Limb (tissue), 2 donors: ENCODE measurements at regions not wholly inside any gene's neighbourhood (a gene's known extent, or its start where the extent isn't known, plus 50 kb on each side); places are given as distances from the start of the nearest gene placed in this dataset.

Source experiments
- DNase-seq, 2 donors: peaks; one replicate each; pipeline ENCODE4 v3.0.0-alpha.2; 2016; ENCODE audit errors: extremely low spot score in 2 of 2

DNA sequence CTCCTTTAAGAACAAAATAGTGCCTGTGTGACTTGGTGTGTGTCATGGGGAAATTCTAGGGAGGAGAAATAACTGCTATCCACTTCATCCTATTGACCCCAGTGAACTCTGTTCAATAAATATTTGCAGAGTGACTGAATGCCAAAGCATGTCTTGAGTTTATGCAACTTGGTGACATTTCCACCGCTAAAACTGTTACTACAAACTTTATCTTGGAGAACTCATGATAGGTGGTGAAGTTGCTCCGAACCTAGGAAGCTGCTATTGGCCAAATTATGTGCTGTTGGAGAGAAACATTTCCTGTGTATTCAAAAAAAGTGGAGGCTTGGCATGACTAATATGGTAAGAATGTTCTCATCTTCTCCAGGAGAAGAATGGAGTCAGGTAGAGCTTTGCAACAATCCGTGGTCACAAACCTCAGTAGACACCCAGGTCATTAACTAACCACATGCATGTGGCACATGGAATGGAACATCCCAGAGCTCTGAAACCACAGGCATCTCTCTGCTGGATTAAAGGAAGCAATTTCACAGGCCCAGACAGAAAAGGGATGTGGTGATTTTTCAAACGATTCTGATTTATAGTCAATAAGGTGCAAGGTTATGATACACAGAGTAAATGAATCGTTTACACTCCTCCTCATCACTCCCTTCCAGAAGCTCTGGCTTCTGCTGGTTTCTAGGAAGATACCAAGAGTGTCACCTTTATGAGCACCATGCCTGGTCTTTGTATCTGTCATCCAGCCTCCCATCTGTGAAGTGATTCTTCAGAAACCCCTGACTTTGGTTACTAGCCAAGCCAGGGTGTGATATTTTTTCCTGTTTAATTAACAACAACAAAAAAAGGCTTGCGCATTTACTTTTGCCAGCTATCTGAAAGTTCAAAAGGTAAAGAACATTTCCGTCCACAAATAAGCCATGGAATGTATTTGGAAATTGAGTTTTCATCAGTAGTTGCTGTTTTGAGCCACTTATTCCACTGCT lies 361.1 kb downstream of the TGFB2 start:
- no peak for DNase-seq

DNA sequence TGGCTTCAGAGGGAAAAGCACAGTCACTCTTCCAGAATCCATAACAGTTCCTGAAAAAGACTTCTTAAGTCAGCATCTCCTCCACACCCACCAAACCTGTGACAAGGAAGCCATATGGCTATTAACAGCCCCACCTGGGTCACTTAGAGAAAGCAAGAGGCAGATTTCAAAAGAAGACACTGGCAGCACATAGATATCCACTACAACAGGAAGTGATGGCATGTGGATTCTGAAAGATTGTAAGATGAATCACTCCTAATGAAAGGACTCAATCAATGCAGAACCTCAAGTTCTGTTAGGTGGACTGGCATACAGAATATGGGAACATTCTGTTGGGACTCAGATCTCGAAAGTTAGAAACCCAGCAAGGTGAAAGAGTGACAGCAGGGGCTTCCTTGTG lies 365.9 kb downstream of the TGFB2 start:
- no peak for DNase-seq

DNA sequence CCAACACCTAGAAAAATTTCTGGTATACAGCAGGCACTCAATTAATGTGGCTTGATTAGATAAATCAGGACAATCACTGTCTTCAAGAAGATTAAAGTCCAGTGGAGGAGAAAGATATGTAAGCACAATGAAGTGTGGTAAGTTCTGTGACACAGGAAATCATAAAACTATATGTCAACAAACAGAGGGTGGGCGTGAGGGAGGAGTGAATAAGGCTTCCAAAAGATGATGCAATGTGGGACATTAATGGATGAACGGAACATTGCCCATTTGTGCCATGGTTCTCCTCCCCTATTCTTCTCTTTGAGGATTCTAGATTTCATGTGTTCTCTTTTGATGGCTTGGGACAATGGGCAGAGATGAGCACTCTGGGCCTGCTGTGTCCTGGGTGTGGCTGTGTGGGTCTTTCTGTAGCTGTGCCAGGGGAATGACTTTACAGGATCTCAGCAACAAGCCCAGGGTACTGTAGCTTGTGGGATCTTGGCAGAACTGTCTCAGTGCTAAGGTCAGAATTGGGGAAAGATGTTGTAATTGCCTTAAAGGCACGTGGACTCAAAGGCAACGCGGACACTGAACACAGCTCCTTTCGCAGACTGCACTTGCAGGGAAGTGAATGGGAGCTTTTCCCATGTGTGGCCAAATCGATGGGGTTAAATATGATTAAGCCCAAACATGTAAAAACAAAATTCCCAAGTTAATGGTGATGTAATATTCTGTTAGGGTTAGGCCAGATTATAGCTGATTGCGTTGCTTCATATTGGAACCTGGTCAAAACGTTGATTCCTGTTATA lies 366.9 kb downstream of the TGFB2 start:
- DNase-seq, result no peak

DNA sequence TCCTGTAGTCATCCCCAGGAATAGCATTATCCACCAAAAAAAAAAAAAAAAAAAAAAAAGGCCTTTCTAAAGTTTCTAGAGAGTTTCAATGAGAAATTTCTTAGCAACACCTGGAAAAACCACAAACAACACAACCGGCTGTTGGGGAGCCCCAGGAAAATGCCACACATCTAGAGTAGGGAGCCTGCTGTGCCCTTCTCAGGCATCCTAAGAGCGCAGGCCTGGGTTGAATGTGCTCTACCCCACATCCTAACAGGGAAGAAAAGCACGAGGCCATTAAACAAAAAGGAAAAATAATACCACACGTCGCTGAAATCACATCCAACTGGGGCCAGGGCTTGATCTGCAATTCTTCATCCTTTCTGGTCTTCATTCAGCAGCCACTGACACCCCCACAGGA lies 367.5 kb downstream of the TGFB2 start:
- DNase-seq, result no peak

DNA sequence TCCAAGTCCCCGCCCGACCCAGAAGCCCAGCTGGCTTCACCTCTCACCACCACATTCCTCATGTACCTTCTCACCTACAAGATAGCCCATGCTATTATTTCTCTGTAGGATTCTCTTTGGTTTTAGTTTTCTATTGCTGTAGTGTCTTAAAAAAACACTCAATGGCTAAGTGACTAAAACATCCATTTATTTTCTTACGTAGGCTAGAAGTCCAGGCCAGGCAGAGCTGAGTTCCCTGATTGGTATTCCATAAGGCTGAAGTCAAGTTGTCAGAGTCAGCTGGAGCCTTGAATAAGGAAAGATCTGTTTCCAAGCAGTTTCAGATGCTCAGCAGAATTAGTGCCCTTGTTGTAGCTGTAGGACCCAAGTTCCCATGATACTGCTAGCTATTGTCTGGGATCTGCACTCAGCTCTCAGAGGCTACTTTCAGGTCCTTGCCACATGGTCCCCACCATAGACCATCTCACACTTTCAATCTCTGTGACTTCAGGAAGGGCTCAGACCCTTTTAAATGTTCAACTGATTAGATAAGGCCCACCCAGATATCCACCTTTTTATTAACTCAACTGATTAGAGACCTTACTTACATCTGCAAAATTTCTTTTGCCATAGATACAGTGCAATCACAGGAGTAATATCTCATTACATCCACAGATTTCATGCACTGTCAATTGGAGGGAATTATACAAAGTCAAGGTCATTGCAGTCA lies 371.0 kb downstream of the TGFB2 start:
- DNase-seq, result no peak

DNA sequence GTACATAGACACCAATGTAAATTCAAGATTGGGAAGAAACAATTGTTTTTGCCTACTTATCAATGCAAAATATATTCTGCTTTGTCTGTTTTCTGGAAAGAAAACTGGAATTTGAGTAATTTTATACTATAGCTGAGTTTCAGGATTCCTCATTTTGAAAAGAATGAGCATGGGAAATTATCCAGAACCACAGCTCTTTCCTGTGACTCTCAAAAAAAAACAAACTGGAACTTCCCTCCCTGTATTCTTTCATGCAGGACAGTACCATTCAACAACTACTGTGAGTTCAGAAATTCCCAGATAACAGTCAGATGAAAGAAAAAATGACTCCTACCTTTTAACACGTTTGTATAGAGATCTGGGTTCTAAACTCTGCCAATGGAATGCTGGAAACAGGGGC lies 372.4 kb downstream of the TGFB2 start:
- no peak for DNase-seq

DNA sequence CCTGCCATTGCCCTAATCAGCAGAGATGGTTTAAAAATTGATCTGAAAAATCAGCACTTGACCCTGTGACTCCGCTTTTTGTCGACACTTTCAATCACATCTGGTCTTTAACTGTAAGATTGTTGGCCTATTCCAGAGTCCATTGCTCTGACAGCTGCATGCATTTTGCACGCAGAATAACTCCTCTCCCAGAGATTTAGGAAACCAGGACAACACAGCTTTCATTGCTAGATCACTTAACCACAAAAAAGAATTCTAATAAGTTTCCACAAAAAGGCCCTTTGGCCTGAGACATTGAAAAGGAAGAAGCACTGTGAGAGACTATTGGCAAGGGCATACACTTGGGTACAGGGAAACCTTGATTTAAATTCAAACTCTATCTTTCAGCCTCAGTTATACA lies 373.1 kb downstream of the TGFB2 start:
- peak in 1 of 2 donors; percentile 53 for DNase-seq

DNA sequence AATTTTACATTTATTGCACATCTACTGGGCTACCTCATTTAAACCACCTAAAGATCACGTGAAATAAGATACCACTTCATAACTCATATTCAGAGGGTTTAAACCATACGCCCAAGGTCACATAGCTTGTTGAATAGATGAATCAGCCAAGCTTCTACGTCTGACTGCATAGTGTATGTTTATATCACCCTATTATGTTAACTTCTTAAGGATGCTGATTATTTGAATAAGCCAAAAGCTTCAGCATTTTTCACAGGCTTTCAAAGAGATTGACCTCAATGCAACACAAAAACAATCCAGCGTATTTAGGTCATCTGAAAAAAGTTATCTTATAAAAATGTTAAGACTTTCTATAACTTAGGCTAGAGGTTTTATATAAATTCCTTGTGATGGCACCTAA lies 373.8 kb downstream of the TGFB2 start:
- DNase-seq, result no peak

DNA sequence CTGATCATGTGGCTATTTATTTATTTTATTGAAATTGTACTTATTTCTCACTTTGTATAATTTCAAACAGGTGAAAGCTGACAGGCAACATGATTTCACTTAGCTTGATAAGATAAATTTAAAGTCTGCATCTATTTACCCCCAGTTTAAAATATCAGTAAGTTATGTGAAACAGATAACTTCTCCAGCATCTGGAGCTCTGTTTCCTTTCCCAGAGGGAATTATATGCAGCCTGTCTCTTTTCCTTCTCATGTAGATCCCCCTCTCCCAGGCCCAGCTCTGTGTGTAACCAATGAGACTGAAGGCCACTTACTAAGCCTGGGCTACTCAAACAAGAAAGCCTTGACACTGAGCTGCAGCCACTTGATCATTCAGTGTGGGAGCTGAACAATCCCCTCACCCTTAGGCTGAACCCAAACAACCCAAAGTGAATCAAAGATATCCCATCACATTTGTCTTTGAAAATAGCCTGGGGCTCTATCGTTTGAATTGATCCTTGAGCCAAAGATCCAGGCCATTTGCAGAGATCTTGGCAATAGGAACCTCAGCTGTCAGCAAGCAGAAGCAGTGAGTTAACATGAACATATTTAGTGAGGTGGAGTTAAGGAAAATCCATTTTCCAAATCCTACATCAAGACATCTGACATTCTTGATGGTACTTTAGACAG lies 383.9 kb downstream of the TGFB2 start:
- no peak for DNase-seq

DNA sequence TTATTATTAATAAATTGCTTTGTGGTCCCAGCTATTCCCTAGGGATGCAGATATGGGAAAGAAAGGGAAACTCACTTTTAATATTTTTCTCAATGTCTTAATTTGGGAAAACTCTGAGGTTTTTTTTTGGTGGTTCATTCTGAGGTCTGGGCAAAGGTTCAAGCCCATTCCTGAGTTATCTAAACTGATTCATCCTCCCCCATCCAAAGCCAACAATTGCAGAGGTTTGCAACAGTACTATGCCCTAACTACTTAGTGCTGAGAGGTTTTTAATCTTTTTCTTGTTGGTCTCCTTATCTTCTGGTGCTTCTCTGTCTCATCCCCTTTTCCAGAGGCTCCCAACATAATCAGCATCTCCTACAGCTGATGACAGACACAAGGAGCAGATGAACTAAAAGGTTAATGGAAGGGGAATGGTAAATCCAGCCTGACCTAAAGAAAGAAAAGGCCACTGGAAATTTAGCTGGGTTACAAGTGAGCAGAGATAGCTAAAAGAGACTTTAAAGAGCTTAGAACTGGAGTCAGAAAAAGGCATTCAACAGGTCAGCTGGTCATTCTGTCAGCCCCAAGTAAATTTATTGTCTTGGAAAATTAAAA lies 390.4 kb downstream of the TGFB2 start:
- DNase-seq, result no peak

DNA sequence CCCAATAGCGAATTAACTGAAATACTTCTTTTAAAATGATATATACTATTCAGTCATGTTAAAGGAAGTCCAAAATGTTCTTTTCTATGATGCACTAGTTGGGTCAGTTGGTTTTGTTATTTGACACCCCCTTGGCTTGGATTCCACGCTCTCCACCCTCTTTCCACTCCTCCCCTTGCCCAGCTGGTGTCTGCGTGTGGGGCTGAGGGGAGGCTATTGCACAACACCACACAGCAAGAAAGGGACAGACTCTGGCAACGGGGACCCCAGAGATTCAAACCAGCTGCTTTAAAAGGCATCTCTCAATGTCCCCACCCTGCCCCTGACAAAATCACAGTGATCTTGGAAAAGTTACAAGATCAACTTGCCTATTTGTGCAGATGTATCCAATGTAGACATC lies 394.3 kb downstream of the TGFB2 start:
- DNase-seq, result no peak

DNA sequence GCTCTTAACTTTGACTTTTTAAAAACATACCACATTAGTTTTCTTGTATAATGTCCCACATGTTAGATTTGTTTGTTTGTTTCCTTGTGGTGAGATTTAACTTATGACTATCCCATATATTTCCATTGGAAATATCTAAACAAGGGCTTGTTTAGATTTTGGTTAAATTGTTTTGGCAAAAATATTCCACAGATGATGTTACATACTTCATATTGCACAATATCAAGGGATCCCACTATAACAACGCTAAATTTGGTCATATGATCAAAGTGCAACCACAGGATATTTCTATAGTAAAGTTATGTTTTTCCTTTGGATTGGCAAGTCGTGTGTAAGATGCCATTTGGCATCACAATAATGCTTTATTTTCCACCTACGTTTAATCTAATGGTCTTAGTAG lies 396.7 kb downstream of the TGFB2 start:
- no peak for DNase-seq

DNA sequence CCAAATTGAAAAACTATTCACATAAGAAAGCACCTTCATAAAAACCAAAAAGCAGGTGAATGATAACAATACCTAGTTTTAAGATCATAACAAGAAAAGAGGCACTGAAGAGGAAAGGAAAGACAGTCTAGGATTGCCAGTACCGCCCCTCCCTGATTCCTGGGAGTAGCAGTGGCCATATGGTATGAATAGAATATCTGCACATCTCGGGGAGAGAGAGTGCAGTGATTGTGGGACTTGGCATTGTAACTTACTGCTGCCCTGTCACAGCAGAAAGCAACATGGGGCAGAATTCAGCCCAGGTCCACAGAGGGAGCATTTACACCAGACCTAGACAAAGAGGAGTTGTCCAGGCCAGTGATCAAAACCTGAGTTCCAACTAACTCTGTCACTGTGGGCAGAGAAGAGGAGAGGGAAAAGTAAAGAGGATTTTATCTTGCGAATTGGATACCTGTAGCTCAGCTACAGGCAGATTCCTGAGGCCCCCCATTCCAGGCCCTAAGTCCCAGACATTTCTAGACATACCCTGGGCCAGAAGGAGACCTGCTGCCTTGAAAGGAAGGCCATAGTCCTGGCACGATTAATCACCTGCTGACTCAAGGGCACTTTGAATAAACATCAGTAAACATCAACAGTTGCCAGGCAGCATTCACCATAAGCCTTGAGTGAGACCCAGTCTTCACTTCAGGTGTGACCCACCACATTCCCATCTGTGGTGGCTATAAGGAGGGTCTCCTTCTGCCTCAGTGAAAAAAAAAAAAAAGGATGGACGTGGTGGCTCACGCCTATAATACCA lies 397.5 kb downstream of the TGFB2 start:
- DNase-seq, result no peak

DNA sequence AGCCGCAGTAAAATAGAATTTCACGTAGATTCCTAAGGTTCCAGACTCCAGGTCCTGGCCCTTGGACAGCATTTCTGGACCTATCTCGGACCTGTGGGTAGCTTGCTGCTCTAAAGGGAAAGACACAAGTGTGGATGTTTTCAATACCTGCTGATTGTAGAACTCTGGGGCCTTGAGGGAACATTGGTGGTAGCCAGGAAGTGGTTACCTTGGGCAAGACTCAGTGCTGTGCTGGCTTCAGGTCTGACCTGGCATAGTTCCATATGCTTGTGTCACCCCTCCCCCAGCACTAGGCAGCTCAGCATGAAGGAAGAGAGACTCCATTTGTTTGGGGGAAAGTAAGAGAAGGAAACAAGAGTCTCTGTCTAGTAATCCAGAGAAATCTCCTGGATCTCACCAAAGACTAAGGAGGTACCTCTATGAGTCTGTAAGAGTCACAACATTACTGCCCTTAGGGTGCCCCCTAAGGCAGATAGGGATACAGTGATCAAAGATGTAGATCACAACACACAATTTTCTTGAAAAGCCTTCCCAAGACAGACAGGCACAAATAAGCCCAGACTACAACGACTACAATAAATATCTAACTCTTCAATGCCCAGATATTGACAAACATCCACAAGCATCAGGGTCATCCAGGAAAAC lies 398.8 kb downstream of the TGFB2 start:
- DNase-seq, result no peak

DNA sequence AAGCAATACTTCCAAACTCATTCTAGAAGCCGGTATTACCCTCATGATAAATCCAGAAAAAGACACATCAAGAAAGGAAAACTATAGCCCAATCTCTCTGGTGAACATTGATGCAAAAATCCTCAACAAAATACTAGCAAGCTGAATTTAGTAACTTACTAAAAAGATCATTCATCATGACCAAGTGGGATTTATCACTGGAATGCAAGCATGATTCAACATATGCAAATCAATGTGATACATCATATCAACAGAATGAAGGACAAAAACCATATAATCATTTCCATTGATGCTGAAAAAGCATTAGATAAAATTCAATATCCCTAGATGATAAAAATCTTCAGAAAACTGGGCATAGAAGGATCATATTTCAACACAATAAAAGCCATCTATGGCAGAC lies 402.9 kb downstream of the TGFB2 start:
- no peak for DNase-seq

DNA sequence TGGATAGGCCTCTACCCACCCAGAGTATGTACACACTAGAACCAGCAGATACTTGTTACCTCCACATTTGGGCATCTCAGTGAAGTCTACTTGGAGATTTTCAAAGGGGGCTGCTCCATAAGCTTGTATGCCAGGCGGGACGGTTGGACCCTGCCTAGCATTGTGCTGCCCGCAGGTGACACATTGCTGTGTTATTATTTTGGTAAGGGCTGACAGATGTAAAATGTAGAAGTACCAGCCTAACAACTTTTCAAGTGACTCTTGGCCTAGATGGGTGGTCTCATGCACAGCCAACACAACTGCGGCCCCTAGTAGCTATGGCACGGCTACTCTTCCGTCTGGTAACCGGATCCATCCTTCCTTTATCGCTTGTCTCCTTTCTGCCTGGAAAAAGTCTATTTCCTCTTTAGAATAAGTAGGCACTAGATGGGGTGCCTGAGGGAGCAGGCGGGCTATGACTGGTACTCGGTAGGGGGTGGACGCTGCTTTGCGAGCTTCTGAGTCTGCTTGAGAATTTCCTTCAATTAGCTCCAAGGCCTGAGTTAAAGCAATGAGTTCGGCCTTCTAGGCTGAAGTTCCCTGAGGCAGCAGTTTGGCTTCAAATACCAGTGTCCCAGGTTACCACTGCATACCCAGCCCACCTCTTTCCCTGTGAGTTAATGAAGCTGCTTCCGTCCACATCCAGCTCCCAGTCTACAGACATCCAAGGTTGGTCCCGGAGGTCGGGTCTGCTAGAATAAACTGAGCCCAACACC lies 405.3 kb downstream of the TGFB2 start:
- DNase-seq, result no peak

DNA sequence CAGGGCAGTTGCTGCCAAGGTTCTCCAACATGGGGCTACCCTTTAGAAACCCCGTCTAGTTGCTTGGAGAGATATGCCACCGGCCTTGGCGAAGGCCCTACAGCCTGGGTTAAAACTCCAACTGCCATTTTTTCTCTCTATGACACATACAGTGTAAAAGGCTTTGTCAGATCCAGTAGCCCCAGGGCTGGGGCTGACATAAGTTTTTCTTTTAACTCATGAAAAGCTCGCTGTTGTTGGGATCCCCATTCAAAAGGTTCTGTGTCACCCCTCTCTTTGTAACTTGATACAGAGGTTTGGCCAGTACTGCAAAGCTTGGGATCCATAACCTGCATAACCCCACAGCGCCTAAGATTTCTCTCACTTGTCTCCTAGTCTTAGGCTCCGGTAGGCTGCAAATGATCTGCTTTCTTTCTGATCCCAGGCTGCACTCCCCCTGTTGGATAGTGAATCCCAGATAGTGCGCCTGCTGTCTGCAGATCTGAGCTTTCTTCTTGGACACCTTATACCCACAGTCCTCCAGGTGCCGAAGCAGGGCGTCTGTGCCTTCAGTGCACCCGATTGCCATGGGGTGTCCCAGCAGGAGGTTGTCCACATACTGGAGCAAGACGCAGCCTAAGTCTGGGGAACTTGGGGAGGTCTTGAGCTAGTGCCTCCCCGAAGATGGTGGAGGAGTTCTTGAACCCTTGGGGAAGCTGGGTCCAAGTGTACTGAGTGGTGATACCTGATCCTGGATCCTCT lies 406.2 kb downstream of the TGFB2 start:
- DNase-seq, result no peak

DNA sequence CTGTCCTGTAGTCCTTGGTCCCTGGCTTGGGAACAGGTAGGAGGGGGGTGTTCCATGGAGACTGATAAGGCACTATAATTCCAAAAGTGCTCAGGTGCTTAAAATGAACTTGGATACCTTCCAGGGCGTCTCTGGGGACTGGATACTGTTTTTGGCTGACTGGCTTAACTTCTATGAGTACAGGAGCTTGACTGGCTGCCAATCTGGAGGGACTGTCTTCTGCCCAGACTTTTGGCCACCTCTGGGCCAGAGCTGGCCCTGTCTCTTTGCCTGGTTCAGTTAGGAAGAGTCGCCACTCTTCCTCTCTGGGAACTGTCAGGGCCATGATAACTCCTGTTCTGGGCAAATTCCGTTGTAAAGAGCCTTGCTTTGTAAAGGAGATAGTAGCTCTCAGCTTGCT lies 407.0 kb downstream of the TGFB2 start:
- no peak for DNase-seq
